ENCODE measurements at regions not wholly inside any gene's neighbourhood (a gene's known extent, or its start where the extent isn't known, plus 50 kb on each side); places are given as distances from the start of the nearest gene placed in this dataset.

DNA sequence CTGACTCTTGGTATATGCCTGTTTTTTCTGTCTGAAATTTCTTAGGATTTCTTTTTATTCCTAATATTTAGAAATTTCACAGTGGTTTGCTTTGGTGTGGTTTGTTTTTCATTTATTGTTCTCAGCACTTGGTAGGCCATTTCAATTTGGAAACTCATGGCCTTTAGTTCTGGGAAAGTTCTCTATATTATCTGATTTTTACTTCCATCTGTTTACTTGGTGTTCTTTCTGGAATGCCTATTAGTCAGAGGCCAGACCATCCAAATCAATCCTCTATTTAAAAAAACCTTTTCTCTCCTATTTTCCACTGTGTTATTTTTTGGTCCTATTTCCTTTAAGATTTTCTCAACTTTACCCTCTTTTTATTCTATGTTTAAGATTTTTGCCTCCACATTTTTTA, 188.1 kb upstream of the SFRP2 start:
- TF ChIP-seq, protein P1, sequence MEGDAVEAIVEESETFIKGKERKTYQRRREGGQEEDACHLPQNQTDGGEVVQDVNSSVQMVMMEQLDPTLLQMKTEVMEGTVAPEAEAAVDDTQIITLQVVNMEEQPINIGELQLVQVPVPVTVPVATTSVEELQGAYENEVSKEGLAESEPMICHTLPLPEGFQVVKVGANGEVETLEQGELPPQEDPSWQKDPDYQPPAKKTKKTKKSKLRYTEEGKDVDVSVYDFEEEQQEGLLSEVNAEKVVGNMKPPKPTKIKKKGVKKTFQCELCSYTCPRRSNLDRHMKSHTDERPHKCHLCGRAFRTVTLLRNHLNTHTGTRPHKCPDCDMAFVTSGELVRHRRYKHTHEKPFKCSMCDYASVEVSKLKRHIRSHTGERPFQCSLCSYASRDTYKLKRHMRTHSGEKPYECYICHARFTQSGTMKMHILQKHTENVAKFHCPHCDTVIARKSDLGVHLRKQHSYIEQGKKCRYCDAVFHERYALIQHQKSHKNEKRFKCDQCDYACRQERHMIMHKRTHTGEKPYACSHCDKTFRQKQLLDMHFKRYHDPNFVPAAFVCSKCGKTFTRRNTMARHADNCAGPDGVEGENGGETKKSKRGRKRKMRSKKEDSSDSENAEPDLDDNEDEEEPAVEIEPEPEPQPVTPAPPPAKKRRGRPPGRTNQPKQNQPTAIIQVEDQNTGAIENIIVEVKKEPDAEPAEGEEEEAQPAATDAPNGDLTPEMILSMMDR (IDR thresholded peaks at IDR 0.05; ENCODE audit: extremely low read depth, insufficient read depth, missing control alignments): no peak
- no peak for DNase-seq (ENCODE audit: low spot score)
- in situ Hi-C loops (cut with MboI; ENCODE audit: low pct_unique_long_range_greater_than_20kb, low sequenced_read_pairs, unreplicated experiment): no loop called here

DNA sequence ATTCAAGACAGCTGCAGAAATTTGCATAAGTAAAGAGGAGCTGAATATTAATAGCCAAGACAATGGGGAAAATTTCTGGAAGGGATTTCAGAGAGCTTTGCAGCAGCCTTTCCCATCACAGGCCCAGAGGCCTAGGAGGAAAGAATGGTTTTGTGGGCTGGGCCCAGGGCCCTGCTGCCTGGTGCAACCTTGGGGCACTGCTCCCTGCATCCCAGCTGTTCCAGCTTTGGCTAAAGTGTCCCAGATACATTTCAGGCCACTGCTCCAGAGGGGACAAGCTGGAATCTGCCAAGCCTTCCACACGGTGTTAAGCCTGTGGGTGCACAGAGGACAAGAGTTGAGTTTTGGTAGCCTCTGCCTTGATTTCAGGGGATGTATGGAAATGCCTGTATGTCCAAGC, 185.6 kb upstream of the SFRP2 start:
- DNase-seq (ENCODE audit: low spot score): no peak
- in situ Hi-C loops (cut with MboI; ENCODE audit: low pct_unique_long_range_greater_than_20kb, low sequenced_read_pairs, unreplicated experiment): no loop called here
- TF ChIP-seq, protein P1 (IDR thresholded peaks at IDR 0.05; ENCODE audit: extremely low read depth, insufficient read depth, missing control alignments): no peak

DNA sequence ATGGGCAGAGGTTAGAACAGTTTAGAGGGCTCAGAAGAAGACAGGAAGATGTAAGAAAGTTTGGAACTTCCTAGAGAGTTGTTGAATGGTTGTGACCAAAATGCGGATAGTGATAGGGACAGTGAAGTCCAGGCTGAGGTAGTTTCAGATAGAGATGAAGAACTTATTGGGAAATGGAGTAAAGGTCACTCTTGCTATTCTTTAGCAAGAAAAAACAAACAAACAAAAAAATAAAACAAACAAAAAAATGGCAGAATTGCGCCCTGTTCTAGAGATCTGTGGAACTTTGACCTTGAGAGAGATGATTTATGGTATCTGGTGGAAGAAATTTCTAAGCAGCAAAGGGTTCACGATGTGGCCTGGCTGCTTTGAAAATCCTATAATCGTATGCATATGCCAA, 185.1 kb upstream of the SFRP2 start:
- TF ChIP-seq, protein P1 (IDR thresholded peaks at IDR 0.05; ENCODE audit: extremely low read depth, insufficient read depth, missing control alignments): no peak
- in situ Hi-C loops (cut with MboI; ENCODE audit: low pct_unique_long_range_greater_than_20kb, low sequenced_read_pairs, unreplicated experiment): no loop called here
- DNase-seq (ENCODE audit: low spot score): no peak

DNA sequence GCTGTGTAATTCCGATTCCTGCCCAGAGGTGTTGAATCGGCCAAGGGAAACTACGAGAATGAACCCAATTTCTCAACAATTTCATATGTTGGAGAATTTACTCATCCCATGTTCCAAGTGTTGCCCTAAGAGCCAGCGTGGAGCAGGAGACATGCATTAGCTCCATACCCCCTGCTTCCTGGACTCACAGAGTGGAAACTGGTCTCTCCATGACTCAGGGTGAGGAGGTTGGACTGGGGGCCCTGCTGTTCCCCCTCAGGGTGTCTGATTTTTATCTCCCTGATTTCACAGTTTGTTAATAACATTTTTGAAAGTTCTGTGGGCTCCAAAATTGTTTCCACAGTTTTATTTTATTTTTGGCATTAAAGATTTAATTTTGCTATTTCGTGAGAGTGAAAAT, 183.0 kb upstream of the SFRP2 start:
- no peak for DNase-seq (ENCODE audit: low spot score)
- TF ChIP-seq, protein P1 (IDR thresholded peaks at IDR 0.05; ENCODE audit: extremely low read depth, insufficient read depth, missing control alignments): no peak
- in situ Hi-C loops (cut with MboI; ENCODE audit: low pct_unique_long_range_greater_than_20kb, low sequenced_read_pairs, unreplicated experiment): no loop called here

DNA sequence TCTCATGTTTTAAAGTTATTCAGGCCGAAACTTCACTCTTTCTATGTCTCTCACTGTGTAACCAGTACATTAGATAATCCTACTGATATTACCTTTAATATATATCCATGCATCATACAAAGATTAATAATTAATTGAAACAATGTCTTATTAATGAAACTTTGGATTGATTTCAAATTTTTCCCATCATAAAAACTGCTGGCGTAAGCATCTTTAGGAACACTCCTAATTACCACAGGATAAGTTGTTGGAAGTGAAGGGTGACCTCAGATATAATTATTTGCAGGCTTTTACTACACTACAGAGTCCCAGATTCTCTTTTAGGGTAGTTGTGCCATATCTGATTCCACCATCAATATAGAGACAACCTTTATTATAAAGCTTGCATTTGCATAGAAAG, 181.3 kb upstream of the SFRP2 start:
- no peak for DNase-seq (ENCODE audit: low spot score)
- TF ChIP-seq, protein P1 (IDR thresholded peaks at IDR 0.05; ENCODE audit: extremely low read depth, insufficient read depth, missing control alignments): no peak
- in situ Hi-C loops (cut with MboI; ENCODE audit: low pct_unique_long_range_greater_than_20kb, low sequenced_read_pairs, unreplicated experiment): no loop called here

DNA sequence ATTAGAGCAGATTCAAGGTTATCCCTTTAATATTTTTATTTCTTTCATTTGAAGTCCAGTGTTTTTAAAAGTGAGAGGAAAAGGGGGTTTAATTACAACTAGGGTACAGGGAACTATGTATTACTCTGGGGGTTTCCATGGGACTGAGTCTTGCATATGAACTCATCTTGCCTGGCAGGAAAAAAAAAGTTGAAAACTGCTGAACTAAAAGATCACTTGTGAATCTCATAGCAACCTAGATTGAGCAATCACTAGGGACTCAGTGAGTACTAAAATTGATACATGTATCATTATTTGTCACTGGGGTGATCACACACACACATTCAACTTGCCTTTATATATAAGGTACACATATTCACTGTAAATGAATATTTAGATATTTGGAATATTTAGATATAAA, 180.7 kb upstream of the SFRP2 start:
- in situ Hi-C loops (cut with MboI; ENCODE audit: low pct_unique_long_range_greater_than_20kb, low sequenced_read_pairs, unreplicated experiment): no loop called here
- DNase-seq (ENCODE audit: low spot score): no peak
- TF ChIP-seq, protein P1 (IDR thresholded peaks at IDR 0.05; ENCODE audit: extremely low read depth, insufficient read depth, missing control alignments): no peak

DNA sequence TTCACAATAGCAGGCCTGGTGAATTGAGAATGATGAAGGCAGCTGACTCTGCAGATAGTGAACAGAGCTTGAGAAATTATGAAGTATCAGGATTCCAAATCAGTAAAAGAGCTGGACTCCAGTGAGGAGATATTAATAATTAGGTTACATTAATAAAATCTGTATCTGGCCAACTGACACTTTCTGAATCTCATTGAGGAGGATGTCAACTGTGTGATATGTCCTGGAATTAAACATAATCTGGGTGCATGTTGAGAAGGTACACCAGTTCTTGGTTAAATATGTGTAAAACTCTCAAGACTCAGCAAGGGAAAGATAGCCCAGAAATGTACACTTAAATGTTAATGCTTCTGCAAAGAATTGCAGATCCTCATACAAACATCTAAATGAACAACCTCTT, 177.8 kb upstream of the SFRP2 start:
- TF ChIP-seq, protein P1 (IDR thresholded peaks at IDR 0.05; ENCODE audit: extremely low read depth, insufficient read depth, missing control alignments): no peak
- no peak for DNase-seq (ENCODE audit: low spot score)
- in situ Hi-C loops (cut with MboI; ENCODE audit: low pct_unique_long_range_greater_than_20kb, low sequenced_read_pairs, unreplicated experiment): no loop called here
